Gastroesophageal sphincter (tissue), 4 donors: ENCODE measurements at regions not wholly inside any gene's neighbourhood (a gene's known extent, or its start where the extent isn't known, plus 50 kb on each side); places are given as distances from the start of the nearest gene placed in this dataset.

Experiments
- ATAC-seq: fragments of 150-250 bp; one replicate; pipeline ENCODE4 v1.9.1; 2016; ENCODE audit warnings: mild to moderate bottlenecking, moderate library complexity
- H3K27ac ChIP-seq, 4 donors: fragments of 200-600 bp; sonication (generic) in 3 of 4; 1 replicate in 3 of 4; 2 replicates in 1 of 4; pipeline ENCODE4 v1.5.1; 2016 to 2019
- H3K27me3 ChIP-seq: fragments of 200-600 bp; sonication (generic); one replicate; pipeline ENCODE4 v1.5.1; 2019
- H3K36me3 ChIP-seq, 2 donors: fragments of 200-600 bp; sonication (generic); one replicate each; pipeline ENCODE4 v1.5.1; 2019; ENCODE audit warnings: control low read depth in 1 of 2
- H3K4me1 ChIP-seq, 3 donors: fragments of 200-600 bp; sonication (generic); 1 replicate in 2 of 3; 2 replicates in 1 of 3; pipeline ENCODE4 v1.5.1; 2016 to 2019; ENCODE audit warnings: control low read depth in 2 of 3
- H3K4me3 ChIP-seq, 2 donors: fragments of 200-600 bp; sonication (generic); one replicate each; pipeline ENCODE4 v1.5.1; 2019; ENCODE audit warnings: mild to moderate bottlenecking in 1 of 2, moderate library complexity in 1 of 2
- H3K9me3 ChIP-seq, 3 donors: fragments of 200-600 bp; sonication (generic); one replicate each; pipeline ENCODE4 v1.5.1; 2017 to 2019; ENCODE audit warnings: control low read depth in 2 of 3
- EP300 ChIP-seq: sonication (generic); formaldehyde crosslinking; IDR thresholded peaks from one replicate; pipeline ENCODE4 v1.6.1; 2017; ENCODE audit warnings: antibody characterized with exemption, mild to moderate bottlenecking
- POLR2A ChIP-seq, 2 donors: fragments of 450-650 bp; IDR thresholded peaks; one replicate each; pipeline ENCODE4 v1.6.1; 2017; ENCODE audit warnings: antibody characterized with exemption in 2 of 2, mild to moderate bottlenecking in 2 of 2, moderate library complexity in 1 of 2
- POLR2AphosphoS5 ChIP-seq: sonication (generic); formaldehyde crosslinking; IDR thresholded peaks from one replicate; pipeline ENCODE4 v1.6.1; 2017; ENCODE audit warnings: antibody characterized with exemption
- WGBS, 2 donors: methylation state at CpG; one replicate each; pipeline ENCODE4 v1.1.5; 2018; ENCODE audit warnings: low coverage in 1 of 2; 5-methylcytosine and 5-hydroxymethylcytosine counted together
- TF ChIP-seq, protein P1 (sequence below), 4 experiments: fragments of 200-600 bp in 2 of 4; fragments of 450-650 bp in 2 of 4; sonication (generic) in 1 of 4; IDR thresholded peaks; one replicate each; pipeline ENCODE4 v1.5.1; 2017 to 2019; ENCODE audit warnings: antibody characterized with exemption in 4 of 4, mild to moderate bottlenecking in 2 of 4, moderate library complexity in 2 of 4

DNA sequence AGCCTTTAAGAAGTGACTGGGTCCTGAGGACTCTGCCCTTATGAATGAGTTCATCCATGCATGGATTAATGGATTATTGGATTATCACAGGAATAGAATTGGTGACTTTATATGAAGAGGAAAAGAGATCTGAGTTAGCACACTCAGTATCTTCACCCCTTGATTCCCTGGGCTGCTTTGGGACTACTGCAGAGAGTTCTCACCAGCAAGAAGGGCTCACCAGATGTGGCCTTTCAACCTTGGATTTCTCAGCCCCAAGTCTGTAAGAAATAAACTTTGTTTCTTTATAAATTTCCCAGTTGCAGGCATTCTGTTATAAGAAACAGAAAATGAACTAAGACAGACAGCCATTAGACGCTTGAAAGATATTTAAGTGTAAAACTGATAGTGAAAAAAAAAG, 509.2 kb downstream of the FLRT2 start:
- 67 to 83% methylated on average over 1 of the region's 1 CpG for WGBS, 2 donors
- H3K4me3 ChIP-seq: no peak overlapping the region
- no peaks in the 10 kb centered on the region for H3K27me3 ChIP-seq
- TF ChIP-seq POLR2AphosphoS5: no peak
- H3K36me3 ChIP-seq: no peaks in the 10 kb centered on the region
- no peak overlapping the region for H3K27ac ChIP-seq
- no peaks in the 10 kb centered on the region for H3K4me1 ChIP-seq
- ATAC-seq: no peak
- peaks cover 0 to 13% (median 0%) of the 10 kb centered on the region in 3 donors for H3K9me3 ChIP-seq

DNA sequence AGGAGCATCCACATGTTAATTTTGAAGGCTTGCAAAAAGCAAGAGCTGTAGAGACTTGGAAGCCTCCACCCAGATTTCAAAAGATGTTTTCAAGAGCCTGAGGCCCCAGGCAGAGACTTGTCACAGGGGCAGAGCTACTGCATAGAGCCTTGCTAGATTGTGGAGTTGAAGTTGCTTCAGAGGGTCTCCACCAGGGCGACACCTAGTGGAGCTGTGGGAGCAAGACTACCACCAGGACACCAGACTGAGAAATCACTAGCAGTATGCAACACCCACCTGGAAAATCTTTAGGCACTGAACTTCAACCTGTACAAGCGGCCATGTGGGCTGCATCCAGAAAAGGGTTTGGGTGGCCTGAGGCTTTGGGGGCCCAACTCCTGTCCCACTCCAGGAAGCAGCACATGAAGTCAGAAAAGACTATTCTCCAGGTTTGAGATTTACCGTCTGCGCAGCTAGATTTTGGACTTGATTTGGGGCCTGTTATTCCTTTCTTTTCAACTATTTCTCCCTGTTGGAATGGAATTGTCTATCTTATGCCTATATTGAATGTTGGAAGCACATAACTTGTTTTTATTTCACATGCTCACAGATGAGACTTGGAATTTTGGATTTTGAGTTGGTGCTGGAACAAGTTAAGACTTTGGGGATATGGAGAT, 508.6 kb downstream of the FLRT2 start:
- H3K9me3 ChIP-seq: peaks cover 0 to 13% (median 0%) of the 10 kb centered on the region in 3 donors
- no peaks in the 10 kb centered on the region for H3K4me1 ChIP-seq
- no peaks in the 10 kb centered on the region for H3K36me3 ChIP-seq
- 70 to 100% methylated on average over 2 to 3 of the region's 4 CpGs for WGBS, 2 donors
- no peak for ATAC-seq
- H3K27ac ChIP-seq: no peak overlapping the region
- no peak overlapping the region for H3K4me3 ChIP-seq
- no peaks in the 10 kb centered on the region for H3K27me3 ChIP-seq
- TF ChIP-seq EP300 (no peak), POLR2A (IDR thresholded peaks at IDR 0.05) (no peak), POLR2AphosphoS5 (no peak)
- TF ChIP-seq, protein P1, sequence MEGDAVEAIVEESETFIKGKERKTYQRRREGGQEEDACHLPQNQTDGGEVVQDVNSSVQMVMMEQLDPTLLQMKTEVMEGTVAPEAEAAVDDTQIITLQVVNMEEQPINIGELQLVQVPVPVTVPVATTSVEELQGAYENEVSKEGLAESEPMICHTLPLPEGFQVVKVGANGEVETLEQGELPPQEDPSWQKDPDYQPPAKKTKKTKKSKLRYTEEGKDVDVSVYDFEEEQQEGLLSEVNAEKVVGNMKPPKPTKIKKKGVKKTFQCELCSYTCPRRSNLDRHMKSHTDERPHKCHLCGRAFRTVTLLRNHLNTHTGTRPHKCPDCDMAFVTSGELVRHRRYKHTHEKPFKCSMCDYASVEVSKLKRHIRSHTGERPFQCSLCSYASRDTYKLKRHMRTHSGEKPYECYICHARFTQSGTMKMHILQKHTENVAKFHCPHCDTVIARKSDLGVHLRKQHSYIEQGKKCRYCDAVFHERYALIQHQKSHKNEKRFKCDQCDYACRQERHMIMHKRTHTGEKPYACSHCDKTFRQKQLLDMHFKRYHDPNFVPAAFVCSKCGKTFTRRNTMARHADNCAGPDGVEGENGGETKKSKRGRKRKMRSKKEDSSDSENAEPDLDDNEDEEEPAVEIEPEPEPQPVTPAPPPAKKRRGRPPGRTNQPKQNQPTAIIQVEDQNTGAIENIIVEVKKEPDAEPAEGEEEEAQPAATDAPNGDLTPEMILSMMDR (IDR thresholded peaks at IDR 0.05): peak in 1 of 4 experiments; percentile 39

DNA sequence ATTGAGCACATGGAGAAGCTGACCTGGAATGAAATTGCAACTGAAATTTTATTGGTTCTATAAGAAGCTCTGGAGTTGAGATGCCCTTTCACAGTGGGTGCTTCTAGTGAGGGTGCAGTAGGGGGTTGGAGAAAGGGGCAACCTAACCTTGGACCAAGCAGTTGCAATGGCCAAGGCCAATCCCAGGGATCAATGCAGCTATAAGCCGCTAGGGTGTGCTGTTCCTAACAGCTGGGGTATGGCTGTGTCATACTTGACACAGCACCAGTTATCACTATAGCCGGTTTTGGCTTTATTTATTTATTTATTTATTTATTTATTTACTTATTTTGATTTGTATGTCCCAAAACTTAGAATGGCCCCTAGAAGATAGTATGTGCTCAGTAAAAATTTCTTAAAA, 505.9 kb downstream of the FLRT2 start:
- Histone ChIP-seq H3K27ac (no peak overlapping the region), H3K36me3 (no peaks in the 10 kb centered on the region), H3K9me3 (no peaks in the 10 kb centered on the region), H3K4me3 (no peak overlapping the region), H3K27me3 (no peaks in the 10 kb centered on the region), H3K4me1 (no peaks in the 10 kb centered on the region)
- no peak for TF ChIP-seq POLR2A (IDR thresholded peaks at IDR 0.05)
- TF ChIP-seq, protein P1 (IDR thresholded peaks at IDR 0.05): no peak
- TF ChIP-seq EP300: no peak
- TF ChIP-seq POLR2AphosphoS5: no peak
- WGBS, 2 donors: 28 to 50% methylated on average over 2 of the region's 2 CpGs
- no peak for ATAC-seq

DNA sequence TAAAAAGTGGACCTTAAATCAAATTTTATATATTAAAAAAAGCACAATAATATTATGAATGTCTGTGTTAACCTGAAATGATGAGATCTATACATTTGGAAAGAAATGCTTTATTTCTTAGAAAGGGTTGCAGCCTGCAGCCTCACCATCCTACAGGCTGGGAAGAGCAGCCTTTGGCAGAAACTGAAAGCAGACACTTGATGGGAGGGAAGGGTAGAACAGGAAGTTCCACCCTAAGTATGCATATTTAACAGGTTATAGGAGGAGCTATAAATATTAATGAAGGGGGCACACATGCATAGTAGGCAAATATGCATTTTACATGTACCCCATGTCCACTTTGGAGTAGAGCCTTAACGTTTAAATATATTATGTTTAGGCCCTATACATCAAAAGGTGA, 498.0 kb downstream of the FLRT2 start:
- H3K27ac ChIP-seq: no peak overlapping the region
- H3K4me1 ChIP-seq: no peaks in the 10 kb centered on the region
- no peak overlapping the region for H3K4me3 ChIP-seq
- no peak for ATAC-seq
- no peaks in the 10 kb centered on the region for H3K27me3 ChIP-seq
- WGBS, 2 donors: 56 to 87% methylated on average over 1 of the region's 1 CpG
- H3K36me3 ChIP-seq: no peaks in the 10 kb centered on the region
- H3K9me3 ChIP-seq: peaks cover 0 to 6% (median 0%) of the 10 kb centered on the region in 3 donors
- TF ChIP-seq POLR2A (IDR thresholded peaks at IDR 0.05) (no peak), POLR2AphosphoS5 (no peak), EP300 (no peak)
- TF ChIP-seq, protein P1 (IDR thresholded peaks at IDR 0.05): no peak

DNA sequence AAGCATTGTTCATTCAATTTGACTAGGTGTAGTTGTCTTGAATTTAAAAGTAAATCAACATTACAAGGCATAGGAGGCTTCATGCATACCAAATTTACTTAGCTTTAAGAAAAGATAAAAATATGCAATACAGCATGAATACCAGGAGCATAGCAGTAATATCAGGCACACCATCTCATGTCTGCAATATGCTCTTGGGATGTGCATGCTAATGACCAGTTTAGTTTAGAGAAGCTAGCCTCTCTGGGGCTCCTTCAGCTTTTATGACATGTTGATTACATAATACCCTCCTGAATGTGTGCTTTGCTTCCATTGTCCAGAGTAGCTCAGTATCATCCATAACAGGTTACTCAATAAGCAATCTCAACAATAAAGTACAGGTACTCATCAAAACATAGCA, 497.2 kb downstream of the FLRT2 start:
- no peaks in the 10 kb centered on the region for H3K36me3 ChIP-seq
- TF ChIP-seq, protein P1 (IDR thresholded peaks at IDR 0.05): no peak
- TF ChIP-seq POLR2A (IDR thresholded peaks at IDR 0.05) (no peak), EP300 (no peak), POLR2AphosphoS5 (no peak)
- peaks cover 0 to 6% (median 0%) of the 10 kb centered on the region in 3 donors for H3K9me3 ChIP-seq
- H3K27me3 ChIP-seq: no peaks in the 10 kb centered on the region
- H3K4me1 ChIP-seq: no peaks in the 10 kb centered on the region
- ATAC-seq: no peak
- no peak overlapping the region for H3K4me3 ChIP-seq
- no peak overlapping the region for H3K27ac ChIP-seq
